HL-60 (cell line): ENCODE measurements at regions not wholly inside any gene's neighbourhood (a gene's known extent, or its start where the extent isn't known, plus 50 kb on each side); places are given as distances from the start of the nearest gene placed in this dataset.

Source experiments
- GABPA ChIP-seq: IDR thresholded peaks from 2 replicates; pipeline ENCODE4 v1.6.1; 2012; ENCODE audit warnings: low read depth
- TF ChIP-seq, protein P1 (sequence below): IDR thresholded peaks from 2 replicates; pipeline ENCODE4 v1.6.1; 2012; ENCODE audit warnings: low read depth; ENCODE audit not compliant: insufficient replicate concordance
- TF ChIP-seq, protein P2 (sequence below): IDR thresholded peaks from one replicate; pipeline ENCODE4 v1.5.1; 2011; ENCODE audit warnings: low read length, control low read depth, inconsistent platforms; ENCODE audit not compliant: insufficient read depth

DNA sequence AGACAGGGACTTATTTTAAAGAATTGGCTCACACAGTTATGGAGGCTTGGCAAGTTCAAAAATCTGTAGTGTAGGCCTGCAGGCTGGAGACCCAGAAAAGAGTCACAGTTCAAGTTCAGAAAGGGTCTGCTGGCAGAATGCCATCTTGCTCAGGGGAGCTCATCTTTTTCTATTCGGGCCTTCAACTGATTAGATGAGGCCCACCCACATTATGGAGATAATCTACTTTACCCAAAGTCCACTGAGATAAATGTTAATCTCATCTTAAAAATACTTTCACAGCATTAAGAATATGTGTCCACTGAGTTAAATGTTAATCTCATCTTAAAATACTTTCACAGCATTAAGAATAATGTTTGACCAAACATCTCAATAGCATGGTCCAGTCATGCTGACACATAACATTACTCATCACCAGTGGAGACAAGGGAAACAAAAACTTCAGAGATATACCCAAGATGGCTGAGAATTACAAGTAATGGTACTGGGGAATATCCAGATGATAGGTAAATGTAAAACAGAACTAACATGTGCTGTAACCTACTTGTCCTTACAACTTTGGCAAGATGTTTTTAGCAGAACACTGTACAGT, 74.3 kb upstream of the STAC start:
- TF ChIP-seq, protein P1, sequence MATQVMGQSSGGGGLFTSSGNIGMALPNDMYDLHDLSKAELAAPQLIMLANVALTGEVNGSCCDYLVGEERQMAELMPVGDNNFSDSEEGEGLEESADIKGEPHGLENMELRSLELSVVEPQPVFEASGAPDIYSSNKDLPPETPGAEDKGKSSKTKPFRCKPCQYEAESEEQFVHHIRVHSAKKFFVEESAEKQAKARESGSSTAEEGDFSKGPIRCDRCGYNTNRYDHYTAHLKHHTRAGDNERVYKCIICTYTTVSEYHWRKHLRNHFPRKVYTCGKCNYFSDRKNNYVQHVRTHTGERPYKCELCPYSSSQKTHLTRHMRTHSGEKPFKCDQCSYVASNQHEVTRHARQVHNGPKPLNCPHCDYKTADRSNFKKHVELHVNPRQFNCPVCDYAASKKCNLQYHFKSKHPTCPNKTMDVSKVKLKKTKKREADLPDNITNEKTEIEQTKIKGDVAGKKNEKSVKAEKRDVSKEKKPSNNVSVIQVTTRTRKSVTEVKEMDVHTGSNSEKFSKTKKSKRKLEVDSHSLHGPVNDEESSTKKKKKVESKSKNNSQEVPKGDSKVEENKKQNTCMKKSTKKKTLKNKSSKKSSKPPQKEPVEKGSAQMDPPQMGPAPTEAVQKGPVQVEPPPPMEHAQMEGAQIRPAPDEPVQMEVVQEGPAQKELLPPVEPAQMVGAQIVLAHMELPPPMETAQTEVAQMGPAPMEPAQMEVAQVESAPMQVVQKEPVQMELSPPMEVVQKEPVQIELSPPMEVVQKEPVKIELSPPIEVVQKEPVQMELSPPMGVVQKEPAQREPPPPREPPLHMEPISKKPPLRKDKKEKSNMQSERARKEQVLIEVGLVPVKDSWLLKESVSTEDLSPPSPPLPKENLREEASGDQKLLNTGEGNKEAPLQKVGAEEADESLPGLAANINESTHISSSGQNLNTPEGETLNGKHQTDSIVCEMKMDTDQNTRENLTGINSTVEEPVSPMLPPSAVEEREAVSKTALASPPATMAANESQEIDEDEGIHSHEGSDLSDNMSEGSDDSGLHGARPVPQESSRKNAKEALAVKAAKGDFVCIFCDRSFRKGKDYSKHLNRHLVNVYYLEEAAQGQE: no peak
- TF ChIP-seq, protein P2, sequence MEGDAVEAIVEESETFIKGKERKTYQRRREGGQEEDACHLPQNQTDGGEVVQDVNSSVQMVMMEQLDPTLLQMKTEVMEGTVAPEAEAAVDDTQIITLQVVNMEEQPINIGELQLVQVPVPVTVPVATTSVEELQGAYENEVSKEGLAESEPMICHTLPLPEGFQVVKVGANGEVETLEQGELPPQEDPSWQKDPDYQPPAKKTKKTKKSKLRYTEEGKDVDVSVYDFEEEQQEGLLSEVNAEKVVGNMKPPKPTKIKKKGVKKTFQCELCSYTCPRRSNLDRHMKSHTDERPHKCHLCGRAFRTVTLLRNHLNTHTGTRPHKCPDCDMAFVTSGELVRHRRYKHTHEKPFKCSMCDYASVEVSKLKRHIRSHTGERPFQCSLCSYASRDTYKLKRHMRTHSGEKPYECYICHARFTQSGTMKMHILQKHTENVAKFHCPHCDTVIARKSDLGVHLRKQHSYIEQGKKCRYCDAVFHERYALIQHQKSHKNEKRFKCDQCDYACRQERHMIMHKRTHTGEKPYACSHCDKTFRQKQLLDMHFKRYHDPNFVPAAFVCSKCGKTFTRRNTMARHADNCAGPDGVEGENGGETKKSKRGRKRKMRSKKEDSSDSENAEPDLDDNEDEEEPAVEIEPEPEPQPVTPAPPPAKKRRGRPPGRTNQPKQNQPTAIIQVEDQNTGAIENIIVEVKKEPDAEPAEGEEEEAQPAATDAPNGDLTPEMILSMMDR: no peak
- no peak for TF ChIP-seq GABPA
